ENCODE measurements at regions not wholly inside any gene's neighbourhood (a gene's known extent, or its start where the extent isn't known, plus 50 kb on each side); places are given as distances from the start of the nearest gene placed in this dataset.
"Not testable (repeated sequence)": the region's sequence is repeated elsewhere in the genome, so short reads cannot be mapped to it uniquely, and the experiment has no call there.

DNA sequence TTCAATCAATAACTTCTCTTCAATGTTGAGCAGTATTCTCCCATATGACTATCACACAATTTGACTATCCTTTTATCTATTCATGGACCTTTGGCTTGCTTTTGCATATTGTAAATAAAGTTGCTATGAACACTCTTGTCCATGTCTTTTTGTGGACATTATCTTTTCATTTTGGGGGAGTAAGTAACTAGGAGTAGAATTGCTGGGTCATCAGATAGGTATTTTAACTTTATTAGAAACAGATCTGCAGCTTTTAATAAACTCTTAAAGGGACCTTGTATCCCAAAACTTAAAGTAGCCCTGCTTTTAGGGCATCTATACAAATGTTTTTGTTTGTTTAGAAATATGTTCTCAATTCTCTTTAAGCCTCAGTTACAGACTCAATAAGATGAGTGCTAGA lies 614.2 kb upstream of the CITED2 start:
- DNase-seq (ENCODE audit: low read depth): no peak

DNA sequence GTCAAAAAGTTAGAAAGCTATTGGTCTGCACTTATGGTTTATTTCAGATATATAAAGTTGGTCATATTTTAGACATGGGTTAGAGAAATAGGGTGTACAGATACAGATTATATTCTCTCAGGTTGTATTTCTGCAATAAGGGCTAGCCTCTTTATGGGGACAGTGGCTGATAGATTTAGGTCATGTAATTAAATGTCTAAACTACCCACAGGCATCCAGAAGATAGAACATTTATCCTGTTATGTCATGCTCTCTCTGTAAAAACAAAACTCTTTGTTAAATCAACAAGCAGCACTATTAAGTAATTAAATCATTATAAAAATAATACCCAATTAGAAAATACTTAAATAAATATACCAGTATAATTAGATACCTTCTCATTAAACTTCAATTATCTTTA lies 612.6 kb upstream of the CITED2 start:
- DNase-seq (ENCODE audit: low read depth): no peak

- DNase-seq (ENCODE audit: low read depth): no peak
Measured at GRCh38 chr6:139985236-139985815, 610.9 kb upstream of the CITED2 start.

- DNase-seq (ENCODE audit: low read depth): no peak
Measured at GRCh38 chr6:139984317-139984716, 609.9 kb upstream of the CITED2 start.

- DNase-seq (ENCODE audit: low read depth): no peak
Measured at GRCh38 chr6:139983555-139984276, 609.3 kb upstream of the CITED2 start.

DNA sequence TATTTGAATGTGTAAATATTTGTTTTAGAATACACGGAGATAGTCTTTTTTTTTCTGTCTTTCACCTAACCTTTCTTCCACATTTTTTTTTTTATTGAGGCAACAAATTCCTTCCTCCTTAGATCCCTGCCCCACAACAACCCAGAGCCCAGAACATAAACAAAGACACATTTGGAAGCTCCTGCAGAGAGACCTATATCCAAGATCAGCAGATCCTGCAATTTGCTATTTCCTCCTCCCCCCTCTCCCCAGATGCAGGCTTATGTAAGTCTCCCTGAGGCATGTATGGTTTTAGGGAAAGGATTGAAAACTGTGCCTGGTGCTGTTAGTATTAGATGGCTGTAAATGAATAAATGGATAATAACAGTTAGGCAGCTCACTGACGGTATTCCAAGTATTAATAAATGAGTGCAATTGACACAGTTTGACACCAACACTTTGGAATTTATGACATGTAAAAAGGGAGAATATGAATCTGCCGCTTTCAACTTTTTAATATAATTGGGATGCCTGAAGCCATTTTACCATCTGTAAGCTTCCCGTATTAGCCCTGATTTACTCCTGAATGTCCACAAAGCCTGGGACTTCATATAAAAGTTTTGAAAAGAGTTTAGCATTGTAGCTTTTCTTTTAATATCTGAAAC lies 608.3 kb upstream of the CITED2 start:
- DNase-seq (ENCODE audit: low read depth): no peak

- no peak for DNase-seq (ENCODE audit: low read depth)
Measured at GRCh38 chr6:139982195-139982594, 607.7 kb upstream of the CITED2 start.

DNA sequence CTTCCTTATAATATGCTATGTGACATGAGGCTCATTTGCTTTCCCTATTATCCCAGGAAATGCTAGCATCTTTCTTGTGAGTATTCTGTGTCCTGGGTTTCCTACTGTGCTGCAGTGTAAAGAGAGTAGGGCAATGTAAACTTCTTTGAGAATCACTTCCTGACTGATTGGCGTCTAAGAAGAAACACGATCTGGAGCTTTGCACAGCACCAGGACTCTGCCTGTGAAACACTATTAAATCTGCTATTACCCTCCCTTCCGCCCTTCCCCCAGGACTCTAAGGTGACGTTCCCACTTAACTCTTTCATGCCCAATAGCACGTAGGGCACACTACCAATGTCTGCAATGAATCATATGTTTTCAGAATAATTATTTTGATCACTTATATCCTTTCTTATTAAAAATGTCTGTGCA lies 607.3 kb upstream of the CITED2 start:
- DNase-seq (ENCODE audit: low read depth): no peak

DNA sequence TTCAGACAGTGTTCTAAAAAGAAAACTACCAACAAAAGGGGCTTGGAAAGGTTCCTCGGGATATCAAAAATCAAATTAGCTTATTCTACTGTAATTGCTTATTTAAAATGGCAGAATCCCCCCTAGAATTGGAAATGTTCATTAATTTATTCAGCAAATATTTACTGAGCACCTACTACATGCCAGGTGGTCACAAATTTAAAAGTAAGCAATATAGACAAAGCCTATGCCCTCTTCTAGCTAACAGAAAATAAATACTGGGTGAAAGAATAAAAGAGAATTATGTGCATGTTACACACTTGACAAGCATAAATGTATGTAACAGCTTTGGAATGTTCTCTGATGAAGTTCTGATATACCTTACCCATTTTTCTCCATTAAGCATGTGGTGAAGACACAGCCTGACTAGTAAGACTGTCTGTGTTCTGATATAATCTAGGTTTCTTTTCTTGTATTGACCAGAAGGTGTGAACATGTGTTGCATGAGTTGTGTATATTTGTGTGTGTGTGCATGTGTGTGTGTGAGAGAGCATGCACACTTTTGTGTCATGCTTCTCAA lies 606.7 kb upstream of the CITED2 start:
- DNase-seq (ENCODE audit: low read depth): no peak

DNA sequence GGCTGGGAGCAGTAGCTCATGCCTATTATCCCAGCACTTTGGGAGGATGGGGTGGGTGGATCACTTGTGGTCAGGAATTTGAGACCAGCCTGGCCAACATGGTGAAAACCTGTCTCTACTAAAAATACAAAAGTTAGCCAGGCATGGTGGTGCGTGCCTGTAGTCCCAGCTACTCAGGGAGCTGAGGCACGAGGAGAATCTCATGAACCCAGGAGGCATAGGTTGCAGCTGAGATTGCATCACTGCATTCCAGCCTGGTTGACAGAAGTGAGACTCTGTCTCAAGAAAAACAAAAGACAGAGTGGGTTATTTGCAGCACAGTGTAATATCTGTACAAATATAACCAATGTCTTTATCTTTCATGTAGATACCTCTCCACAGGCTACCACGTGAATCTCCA lies 606.2 kb upstream of the CITED2 start:
- DNase-seq (ENCODE audit: low read depth): not testable (repeated sequence)

DNA sequence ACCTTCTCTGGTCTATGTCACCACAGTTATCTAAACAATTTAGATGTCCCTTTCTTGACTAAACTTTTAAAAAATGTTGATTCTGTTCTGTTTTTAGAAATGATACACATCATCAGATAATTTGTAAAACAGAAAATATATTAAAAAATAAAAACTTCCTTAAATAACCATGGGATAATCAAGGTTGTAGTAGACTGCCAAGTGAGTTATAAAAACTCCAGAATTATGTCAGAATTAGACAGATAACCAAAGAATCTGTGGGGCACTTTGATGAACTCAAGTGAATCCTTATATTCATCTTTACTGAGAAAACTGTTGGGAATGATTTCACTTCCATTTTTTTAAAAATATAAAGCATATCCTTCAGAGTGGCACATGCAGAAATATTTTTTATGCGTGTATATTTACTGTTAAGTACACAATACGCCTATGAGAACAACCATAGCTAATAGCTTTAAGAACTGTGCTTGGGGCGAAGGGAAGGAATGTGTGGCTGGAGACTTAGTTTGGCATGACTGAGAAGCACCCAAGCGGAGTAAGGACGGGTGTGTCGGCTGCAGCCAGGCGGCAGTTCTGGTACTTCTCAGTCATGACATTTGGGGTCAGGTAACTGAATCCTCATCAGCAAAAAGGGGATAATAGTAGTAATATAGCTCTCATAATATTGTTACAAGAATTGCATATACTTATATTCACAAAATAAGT lies 604.7 kb upstream of the CITED2 start:
- no peak for DNase-seq (ENCODE audit: low read depth)

- DNase-seq (ENCODE audit: low read depth): no peak
Measured at GRCh38 chr6:139977887-139978332, 603.5 kb upstream of the CITED2 start.

DNA sequence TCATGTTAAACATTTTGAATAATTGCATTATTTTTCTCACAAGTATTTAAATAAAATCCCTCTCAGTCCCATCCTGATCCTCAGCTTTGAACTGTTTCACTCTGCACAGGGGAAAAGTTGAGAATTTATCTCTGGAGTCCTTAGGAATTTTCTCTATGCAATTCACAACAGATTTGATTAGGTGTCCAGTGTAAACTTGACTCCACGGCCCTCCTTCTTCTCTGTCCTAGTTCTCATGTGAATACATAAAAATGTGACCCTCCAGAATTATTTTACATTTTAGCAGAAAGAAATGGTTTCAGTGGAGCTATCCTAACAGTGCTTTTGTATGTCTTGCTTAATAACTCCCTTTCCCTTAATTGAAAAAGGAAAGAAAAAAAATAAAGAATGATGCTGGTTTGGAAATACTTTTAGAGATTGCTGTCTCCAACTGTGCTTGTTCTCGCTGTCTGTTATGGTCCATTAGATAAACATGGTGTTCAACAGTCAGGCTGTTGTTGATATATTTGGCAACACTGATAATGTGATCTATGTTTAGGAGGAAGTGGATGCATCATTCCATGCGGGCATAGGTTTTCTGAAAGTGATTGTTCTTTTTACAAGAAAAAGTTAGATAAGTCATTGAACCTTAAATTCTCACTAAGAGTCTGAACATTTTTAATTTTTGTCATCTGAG lies 599.4 kb upstream of the CITED2 start:
- DNase-seq (ENCODE audit: low read depth): no peak

DNA sequence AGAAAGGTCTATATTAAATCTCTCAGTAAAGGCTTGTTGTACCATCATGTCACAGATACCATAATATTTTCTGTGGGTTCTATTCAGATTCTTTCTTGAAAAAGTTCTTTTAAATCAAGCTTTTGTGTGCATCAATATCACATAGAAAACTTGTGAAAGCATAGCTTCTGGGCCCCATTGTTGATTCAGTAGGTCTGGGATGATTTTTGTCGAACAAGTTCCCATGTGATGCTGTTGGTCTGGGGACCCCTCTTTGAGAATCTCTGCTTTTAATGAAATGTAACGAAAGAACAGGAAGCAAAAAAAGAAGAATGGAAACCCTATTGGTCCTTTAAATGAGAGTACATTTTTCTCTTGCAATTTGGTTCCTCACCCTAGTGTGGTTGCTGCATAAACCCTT lies 597.7 kb upstream of the CITED2 start:
- no peak for DNase-seq (ENCODE audit: low read depth)

GRCh38 chr6:139970591-139970991 lies 596.1 kb upstream of the CITED2 start:
- no peak for DNase-seq (ENCODE audit: low read depth)

DNA sequence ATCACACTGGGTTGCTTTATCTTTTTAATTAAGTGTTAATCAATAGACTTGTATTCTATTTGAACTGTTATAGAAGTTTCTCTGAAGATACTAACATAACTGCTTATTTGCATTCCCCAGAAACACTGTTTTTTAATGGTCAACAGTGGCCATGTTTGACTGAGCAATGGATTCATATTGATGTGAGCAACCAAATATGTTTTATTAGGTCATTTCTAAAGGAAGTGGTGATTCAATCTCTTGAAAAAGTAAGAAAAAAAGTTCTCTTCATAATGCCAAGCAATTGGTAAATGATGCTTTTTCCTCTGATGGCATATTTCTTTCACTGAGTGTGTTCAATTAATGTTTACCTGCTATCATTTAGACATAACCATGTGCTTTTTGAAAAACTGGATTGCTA lies 593.0 kb upstream of the CITED2 start:
- no peak for DNase-seq (ENCODE audit: low read depth)

GRCh38 chr6:139965393-139965792 lies 590.9 kb upstream of the CITED2 start:
- DNase-seq (ENCODE audit: low read depth): no peak

GRCh38 chr6:139964737-139965136 lies 590.3 kb upstream of the CITED2 start:
- no peak for DNase-seq (ENCODE audit: low read depth)

DNA sequence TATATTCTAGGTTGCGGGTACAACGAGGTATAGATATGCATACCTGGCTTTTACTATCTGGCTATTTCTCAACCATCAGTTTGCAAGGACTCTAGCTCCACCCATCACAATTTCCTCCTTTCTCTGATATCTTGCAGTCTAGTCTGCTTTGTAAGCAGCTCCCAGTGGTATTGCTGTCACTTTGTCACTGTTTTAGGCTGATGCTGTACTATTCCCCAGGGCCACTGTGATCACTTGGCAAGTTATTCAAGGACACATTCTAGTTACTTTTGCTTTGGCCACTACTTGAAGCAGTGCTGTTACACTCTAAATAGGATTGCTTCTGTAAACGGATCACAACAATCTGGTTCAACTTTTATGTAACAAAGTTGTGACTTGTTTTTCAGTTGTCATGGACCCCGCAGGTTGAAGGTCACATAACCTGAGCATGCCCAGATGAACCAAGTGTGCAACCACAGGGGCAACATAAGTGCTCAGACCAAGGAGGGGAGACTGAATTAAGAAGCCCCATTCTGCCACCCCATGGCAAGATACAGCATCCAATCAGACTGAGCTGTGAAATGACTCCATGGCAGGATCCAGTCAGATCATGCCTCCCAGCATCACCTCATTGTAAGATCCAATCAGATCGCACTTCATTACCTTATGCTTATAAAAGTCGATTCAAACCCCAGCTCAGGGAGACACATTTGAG lies 588.4 kb upstream of the CITED2 start:
- no peak for DNase-seq (ENCODE audit: low read depth)

GRCh38 chr6:139961190-139961589 lies 586.7 kb upstream of the CITED2 start:
- no peak for DNase-seq (ENCODE audit: low read depth)

DNA sequence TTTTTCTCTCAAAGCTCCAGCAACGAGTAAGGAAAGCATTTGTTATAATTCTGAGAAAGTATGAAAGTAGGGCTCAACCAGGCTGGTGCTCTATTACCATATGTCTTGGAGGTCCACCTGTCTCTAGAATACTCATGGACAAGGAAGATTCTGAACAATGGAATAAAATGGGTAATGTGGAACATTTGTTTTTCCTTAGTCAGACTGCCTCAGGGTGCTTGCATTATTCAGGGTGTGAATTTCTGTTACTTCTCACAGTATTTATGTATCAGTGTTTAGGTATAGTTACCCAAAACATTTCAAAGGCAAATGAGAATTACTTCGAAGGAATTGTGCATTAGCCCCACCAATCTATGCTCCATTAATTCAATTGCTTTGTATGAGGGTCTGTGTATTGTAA lies 586.2 kb upstream of the CITED2 start:
- DNase-seq (ENCODE audit: low read depth): no peak
